ACC112 (cell line): ENCODE measurements at regions not wholly inside any gene's neighbourhood (a gene's known extent, or its start where the extent isn't known, plus 50 kb on each side); places are given as distances from the start of the nearest gene placed in this dataset.
"Not testable (repeated sequence)": the region's sequence is repeated elsewhere in the genome, so short reads cannot be mapped to it uniquely, and the experiment has no call there.

Source experiments
- H2AFZ ChIP-seq: fragments of 200-600 bp; sonication (generic); one replicate; pipeline ENCODE4 v1.6.0; 2017; ENCODE audit warnings: antibody characterized with exemption, low read length; ENCODE audit not compliant: unreplicated experiment
- H3K27ac ChIP-seq: fragments of 200-600 bp; sonication (generic); 2 replicates; pipeline ENCODE4 v1.5.1; 2014; ENCODE audit warnings: low read depth, mild to moderate bottlenecking, antibody characterized with exemption, low read length, moderate library complexity
- H3K27me3 ChIP-seq: fragments of 200-600 bp; sonication (generic); 2 replicates; pipeline ENCODE4 v1.6.1; 2014; ENCODE audit warnings: mild to moderate bottlenecking, antibody characterized with exemption, low read length, moderate library complexity, mixed read lengths; ENCODE audit not compliant: insufficient read depth
- H3K36me3 ChIP-seq: fragments of 200-600 bp; sonication (generic); 2 replicates; pipeline ENCODE4 v1.6.1; 2016; ENCODE audit warnings: mild to moderate bottlenecking, antibody characterized with exemption, low read length, moderate library complexity, mixed read lengths; ENCODE audit not compliant: insufficient read depth
- H3K4me1 ChIP-seq: fragments of 200-600 bp; sonication (generic); one replicate; pipeline ENCODE4 v1.6.1; 2016; ENCODE audit warnings: low read length, mixed read lengths; ENCODE audit not compliant: insufficient read depth, unreplicated experiment, control insufficient read depth
- H3K4me3 ChIP-seq: fragments of 200-600 bp; sonication (generic); 2 replicates; pipeline ENCODE4 v1.5.1; 2014; ENCODE audit warnings: mild to moderate bottlenecking, low read depth, low read length
- H3K79me2 ChIP-seq: fragments of 200-600 bp; sonication (generic); one replicate; pipeline ENCODE4 v1.6.0; 2016; ENCODE audit warnings: low read length; ENCODE audit not compliant: control insufficient read depth, unreplicated experiment, insufficient read depth

GRCh38 chr13:50171590-50172282 lies 156.5 kb downstream of the KCNRG start:
- Histone ChIP-seq H3K36me3 (no peaks in the 10 kb centered on the region), H3K4me3 (no peak overlapping the region), H3K27ac (no peak overlapping the region), H3K79me2 (no peaks in the 10 kb centered on the region), H2AFZ (no peak overlapping the region), H3K4me1 (no peaks in the 10 kb centered on the region), H3K27me3 (no peaks in the 10 kb centered on the region)

GRCh38 chr13:50173045-50173444 lies 157.8 kb downstream of the KCNRG start:
- H3K79me2 ChIP-seq, H3K36me3 ChIP-seq, H2AFZ ChIP-seq, H3K27ac ChIP-seq, H3K4me1 ChIP-seq, H3K4me3 ChIP-seq, H3K27me3 ChIP-seq: not testable (repeated sequence)

- Histone ChIP-seq H3K79me2 (no peaks in the 10 kb centered on the region), H3K27me3 (no peaks in the 10 kb centered on the region), H3K27ac (no peak overlapping the region), H2AFZ (no peak overlapping the region), H3K4me3 (no peak overlapping the region), H3K36me3 (no peaks in the 10 kb centered on the region), H3K4me1 (no peaks in the 10 kb centered on the region)
Measured at GRCh38 chr13:50174630-50175029, 159.4 kb downstream of the KCNRG start.

GRCh38 chr13:50179977-50180376 lies 164.7 kb downstream of the KCNRG start:
- no peaks in the 10 kb centered on the region for H3K36me3 ChIP-seq
- no peak overlapping the region for H2AFZ ChIP-seq
- no peaks in the 10 kb centered on the region for H3K27me3 ChIP-seq
- no peaks in the 10 kb centered on the region for H3K79me2 ChIP-seq
- no peaks in the 10 kb centered on the region for H3K4me1 ChIP-seq
- no peak overlapping the region for H3K4me3 ChIP-seq
- H3K27ac ChIP-seq: no peak overlapping the region

GRCh38 chr13:50185769-50186763 lies 170.8 kb downstream of the KCNRG start:
- not testable (repeated sequence) for H3K4me3 ChIP-seq, H2AFZ ChIP-seq, H3K36me3 ChIP-seq, H3K27ac ChIP-seq, H3K27me3 ChIP-seq, H3K4me1 ChIP-seq, H3K79me2 ChIP-seq

- Histone ChIP-seq H3K27ac (no peak overlapping the region), H3K27me3 (no peaks in the 10 kb centered on the region), H3K4me1 (peaks cover 5% of the 10 kb centered on the region), H3K79me2 (no peaks in the 10 kb centered on the region), H2AFZ (no peak overlapping the region), H3K36me3 (no peaks in the 10 kb centered on the region), H3K4me3 (no peak overlapping the region)
Measured at GRCh38 chr13:50187352-50188029, 172.2 kb downstream of the KCNRG start.

- Histone ChIP-seq H3K27me3 (no peaks in the 10 kb centered on the region), H3K27ac (no peak overlapping the region), H3K4me3 (no peak overlapping the region), H3K79me2 (no peaks in the 10 kb centered on the region), H3K4me1 (peaks cover 6% of the 10 kb centered on the region), H2AFZ (no peak overlapping the region), H3K36me3 (no peaks in the 10 kb centered on the region)
Measured at GRCh38 chr13:50188696-50189095, 173.5 kb downstream of the KCNRG start.

- H3K36me3 ChIP-seq: no peaks in the 10 kb centered on the region
- peaks cover 6% of the 10 kb centered on the region for H3K4me1 ChIP-seq
- no peak overlapping the region for H3K27ac ChIP-seq
- no peaks in the 10 kb centered on the region for H3K79me2 ChIP-seq
- no peak overlapping the region for H3K4me3 ChIP-seq
- no peaks in the 10 kb centered on the region for H3K27me3 ChIP-seq
- no peak overlapping the region for H2AFZ ChIP-seq
Measured at GRCh38 chr13:50189450-50189849, 174.2 kb downstream of the KCNRG start.

- Histone ChIP-seq H2AFZ (no peak overlapping the region), H3K79me2 (no peaks in the 10 kb centered on the region), H3K27me3 (no peaks in the 10 kb centered on the region), H3K27ac (no peak overlapping the region), H3K36me3 (no peaks in the 10 kb centered on the region), H3K4me1 (peaks cover 6% of the 10 kb centered on the region), H3K4me3 (no peak overlapping the region)
Measured at GRCh38 chr13:50191004-50191403, 175.8 kb downstream of the KCNRG start.

- Histone ChIP-seq H3K4me1 (peaks cover 6% of the 10 kb centered on the region), H2AFZ (no peak overlapping the region), H3K36me3 (no peaks in the 10 kb centered on the region), H3K4me3 (no peak overlapping the region), H3K79me2 (no peaks in the 10 kb centered on the region), H3K27ac (no peak overlapping the region), H3K27me3 (no peaks in the 10 kb centered on the region)
Measured at GRCh38 chr13:50192272-50192813, 177.1 kb downstream of the KCNRG start.
